ENCODE measurements at regions not wholly inside any gene's neighbourhood (a gene's known extent, or its start where the extent isn't known, plus 50 kb on each side); places are given as distances from the start of the nearest gene placed in this dataset.

DNA sequence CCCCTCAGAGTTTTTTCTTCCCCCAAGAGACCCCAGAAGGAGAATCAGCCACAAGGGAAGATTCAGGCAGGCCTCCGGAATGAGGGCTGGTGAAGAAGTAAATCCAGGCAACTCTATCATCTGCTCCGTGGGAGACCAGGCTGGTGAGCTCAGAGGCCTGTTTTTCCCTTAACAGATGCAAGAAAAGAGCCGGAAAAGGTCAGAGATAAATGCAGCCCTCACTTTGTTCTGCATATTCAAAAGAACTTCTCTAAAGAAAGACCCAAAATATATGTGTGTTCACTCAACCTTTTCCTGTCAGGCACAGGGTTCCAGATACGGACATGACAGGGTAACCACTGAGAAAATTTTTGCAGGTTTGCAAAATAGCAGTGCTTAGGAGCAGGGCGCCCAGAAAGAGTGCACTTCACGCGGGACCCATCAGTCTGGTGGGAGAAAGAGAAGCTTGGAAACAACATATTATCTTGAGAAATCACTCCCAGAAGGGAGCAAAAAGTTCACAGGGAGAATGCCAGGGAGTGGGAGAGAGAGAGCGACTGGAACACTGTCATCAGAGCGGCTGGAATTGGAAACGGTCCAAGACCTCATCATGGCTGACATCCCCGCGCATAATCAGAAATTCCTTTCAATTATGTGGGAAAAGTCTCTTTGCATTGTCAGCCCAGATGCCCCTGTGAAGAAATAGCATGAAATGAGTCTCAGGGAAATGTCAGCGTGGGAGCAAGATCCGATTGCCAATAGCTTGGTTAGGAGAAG lies 244.8 kb upstream of the SLC14A2 start:
- no peak overlapping the region for H3K27ac Mint-ChIP-seq
- ATAC-seq (ENCODE audit: low read depth) (no peak), DNase-seq (no peak)
- H3K4me3 Mint-ChIP-seq = no peak overlapping the region
- H3K9me3 Mint-ChIP-seq = no peaks in the 10 kb centered on the region
- H3K36me3 Mint-ChIP-seq = no peaks in the 10 kb centered on the region
- H3K27me3 Mint-ChIP-seq = peaks cover 4% of the 10 kb centered on the region
- no peaks in the 10 kb centered on the region for H3K4me1 Mint-ChIP-seq
- POLR2A ChIA-PET = no interaction called here

DNA sequence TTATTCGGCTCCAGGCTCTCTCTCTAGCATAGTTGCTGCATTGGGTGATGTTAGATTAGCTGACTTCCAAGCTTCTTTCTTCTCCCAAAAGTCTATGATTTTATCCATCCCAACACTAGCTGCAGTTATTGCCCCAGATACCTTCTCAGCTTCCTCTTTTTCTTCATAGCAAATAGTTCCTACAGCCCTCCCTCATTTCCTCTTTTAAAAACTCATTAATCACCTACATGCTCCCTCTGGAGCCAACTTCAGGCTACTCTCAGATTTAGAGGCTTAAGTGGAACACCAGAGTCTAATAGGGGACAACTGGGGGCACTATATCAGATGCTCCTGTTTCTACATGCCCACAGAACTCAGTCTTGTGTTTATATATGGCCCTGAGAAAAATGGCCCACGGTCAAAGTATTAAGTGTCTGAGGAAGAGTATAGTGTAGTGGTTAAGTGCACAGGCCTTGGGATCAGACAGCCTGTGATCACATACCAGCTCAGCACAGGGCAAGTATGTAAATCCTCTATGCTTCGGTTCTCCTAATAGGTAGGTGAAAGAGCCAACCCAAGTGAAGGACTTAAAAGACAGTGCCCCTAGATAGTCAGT lies 241.9 kb upstream of the SLC14A2 start:
- Mint-ChIP-seq H3K36me3 (no peaks in the 10 kb centered on the region), H3K9me3 (no peaks in the 10 kb centered on the region), H3K4me1 (no peaks in the 10 kb centered on the region), H3K4me3 (no peak overlapping the region), H3K27ac (no peak overlapping the region), H3K27me3 (peaks cover 20% of the 10 kb centered on the region)
- DNase-seq (no peak), ATAC-seq (ENCODE audit: low read depth) (no peak)
- POLR2A ChIA-PET = no interaction called here

DNA sequence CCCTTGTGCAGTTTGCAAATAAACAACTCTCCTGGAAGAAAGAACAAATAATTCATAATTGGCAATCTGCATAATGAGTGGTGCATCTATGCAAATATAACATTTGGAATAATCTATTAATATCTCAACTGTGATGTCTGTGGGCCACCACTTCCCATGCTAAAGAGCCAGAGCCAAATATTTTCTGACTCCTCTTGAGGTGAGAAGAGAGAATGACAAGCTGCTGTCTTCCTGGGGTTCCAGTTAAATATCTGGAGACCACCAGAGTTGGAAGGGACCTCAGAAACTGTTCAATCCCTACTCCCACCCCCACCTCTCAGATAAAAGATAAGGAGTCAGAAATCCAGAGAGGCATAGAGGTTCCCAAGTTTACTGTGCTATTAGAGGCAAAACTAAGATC lies 241.0 kb upstream of the SLC14A2 start:
- POLR2A ChIA-PET = no interaction called here
- Mint-ChIP-seq H3K4me1 (no peaks in the 10 kb centered on the region), H3K9me3 (no peaks in the 10 kb centered on the region), H3K27me3 (peaks cover 22% of the 10 kb centered on the region), H3K36me3 (no peaks in the 10 kb centered on the region), H3K4me3 (no peak overlapping the region), H3K27ac (no peak overlapping the region)
- ATAC-seq (ENCODE audit: low read depth) = no peak
- DNase-seq = no peak

- Mint-ChIP-seq H3K27ac (no peak overlapping the region), H3K4me3 (no peak overlapping the region), H3K9me3 (no peaks in the 10 kb centered on the region), H3K4me1 (no peaks in the 10 kb centered on the region), H3K36me3 (no peaks in the 10 kb centered on the region), H3K27me3 (peaks cover 24% of the 10 kb centered on the region)
- DNase-seq (no peak), ATAC-seq (ENCODE audit: low read depth) (no peak)
- POLR2A ChIA-PET = no interaction called here
These were observed 240.2 kb upstream of the SLC14A2 start for GRCh38 chr18:45374878-45375630.

DNA sequence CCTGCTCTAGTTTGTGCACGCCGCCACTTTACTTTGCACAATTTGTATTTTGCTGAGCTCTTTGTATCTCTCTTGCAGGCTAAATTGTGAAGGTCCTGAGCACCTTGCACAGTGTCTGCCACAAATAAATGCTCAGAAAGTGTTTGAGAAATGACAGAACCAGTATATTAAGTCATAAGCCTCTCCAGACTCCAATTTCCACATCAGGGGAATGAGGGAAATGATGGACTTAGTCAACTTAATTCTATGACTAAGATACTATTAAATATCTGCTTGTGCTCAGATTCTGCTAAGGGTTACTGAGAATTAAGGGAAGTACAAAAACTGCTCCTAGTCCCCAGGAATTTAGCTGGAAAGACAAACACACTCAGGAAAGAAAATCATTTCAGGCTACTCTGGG lies 239.1 kb upstream of the SLC14A2 start:
- H3K27me3 Mint-ChIP-seq = peaks cover 20% of the 10 kb centered on the region
- H3K27ac Mint-ChIP-seq = no peak overlapping the region
- H3K9me3 Mint-ChIP-seq = no peaks in the 10 kb centered on the region
- POLR2A ChIA-PET = no interaction called here
- ATAC-seq (ENCODE audit: low read depth) (no peak), DNase-seq (no peak)
- no peak overlapping the region for H3K4me3 Mint-ChIP-seq
- no peaks in the 10 kb centered on the region for H3K36me3 Mint-ChIP-seq
- H3K4me1 Mint-ChIP-seq = no peaks in the 10 kb centered on the region

- Mint-ChIP-seq H3K4me1 (peaks cover 3% of the 10 kb centered on the region), H3K4me3 (no peak overlapping the region), H3K27ac (no peak overlapping the region), H3K27me3 (peaks cover 22% of the 10 kb centered on the region), H3K9me3 (no peaks in the 10 kb centered on the region), H3K36me3 (no peaks in the 10 kb centered on the region)
- POLR2A ChIA-PET = no interaction called here
- ATAC-seq (ENCODE audit: low read depth) (no peak), DNase-seq (no peak)
These were observed 237.0 kb upstream of the SLC14A2 start for GRCh38 chr18:45378308-45378707.

- H3K9me3 Mint-ChIP-seq = no peaks in the 10 kb centered on the region
- POLR2A ChIA-PET = interaction anchor here (0.5 kb wide), 1 partner anchor 13 kb away, joined by 4 read pairs; no protein-coding TSS in a partner anchor
These were observed 236.3 kb upstream of the SLC14A2 start for GRCh38 chr18:45378933-45379332.

GRCh38 chr18:45379903-45380302 lies 235.4 kb upstream of the SLC14A2 start:
- peaks cover 3% of the 10 kb centered on the region for H3K4me1 Mint-ChIP-seq
- H3K4me3 Mint-ChIP-seq = no peak overlapping the region
- no peaks in the 10 kb centered on the region for H3K36me3 Mint-ChIP-seq
- POLR2A ChIA-PET = no interaction called here
- DNase-seq (no peak), ATAC-seq (ENCODE audit: low read depth) (no peak)
- no peaks in the 10 kb centered on the region for H3K9me3 Mint-ChIP-seq
- H3K27me3 Mint-ChIP-seq = peaks cover 22% of the 10 kb centered on the region
- no peak overlapping the region for H3K27ac Mint-ChIP-seq

More at GRCh38 chr18:45378933-45379332, 236.3 kb upstream of the SLC14A2 start:
- Mint-ChIP-seq H3K27ac (no peak overlapping the region), H3K4me3 (no peak overlapping the region), H3K36me3 (no peaks in the 10 kb centered on the region), H3K27me3 (peaks cover 22% of the 10 kb centered on the region), H3K4me1 (peaks cover 3% of the 10 kb centered on the region)
- DNase-seq = no peak
- ATAC-seq (ENCODE audit: low read depth) = no peak

DNA sequence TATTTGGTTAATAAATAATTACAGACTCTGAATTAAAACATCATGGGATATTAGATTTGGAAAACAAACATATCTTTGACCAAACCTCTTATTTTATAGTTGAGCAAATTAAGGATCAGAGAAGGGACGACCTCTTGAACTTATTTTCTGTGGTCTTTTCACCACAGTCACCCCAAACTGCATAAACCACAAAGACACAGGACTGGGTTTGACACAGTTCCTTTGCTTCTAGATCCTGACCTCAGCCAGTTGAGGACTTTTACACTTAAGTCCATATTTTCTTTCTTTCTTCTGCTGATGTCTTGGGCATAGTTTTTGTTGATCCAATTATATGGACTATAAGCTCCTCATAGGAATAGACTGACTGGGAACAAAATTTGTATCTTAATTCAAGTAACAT lies 234.0 kb upstream of the SLC14A2 start:
- Mint-ChIP-seq H3K4me3 (no peak overlapping the region), H3K27me3 (peaks cover 26% of the 10 kb centered on the region), H3K36me3 (no peaks in the 10 kb centered on the region), H3K9me3 (no peaks in the 10 kb centered on the region), H3K4me1 (peaks cover 3% of the 10 kb centered on the region), H3K27ac (no peak overlapping the region)
- no peak for ATAC-seq (ENCODE audit: low read depth)
- DNase-seq = no peak
- POLR2A ChIA-PET = no interaction called here

DNA sequence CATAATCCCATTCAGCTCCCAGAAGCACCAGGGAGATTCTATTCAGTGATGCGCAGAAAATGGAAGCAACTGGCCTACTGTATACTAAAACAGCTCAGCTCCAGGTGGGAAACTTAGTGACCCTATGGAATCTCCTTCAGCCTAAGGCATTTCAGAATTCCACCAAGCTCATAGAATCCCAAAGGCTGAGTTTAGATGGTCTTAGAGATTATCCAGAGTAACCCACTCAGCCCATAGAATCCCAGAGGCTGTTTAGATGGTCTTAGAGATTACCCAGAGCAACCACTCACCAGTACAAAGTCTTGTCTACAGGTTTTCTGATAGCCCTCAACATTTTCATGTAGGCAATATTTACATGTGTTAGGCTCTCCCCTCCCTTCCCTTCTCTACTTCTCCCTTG lies 232.0 kb upstream of the SLC14A2 start:
- H3K4me1 Mint-ChIP-seq = peaks cover 3% of the 10 kb centered on the region
- H3K27ac Mint-ChIP-seq = no peak overlapping the region
- POLR2A ChIA-PET = no interaction called here
- ATAC-seq (ENCODE audit: low read depth) (no peak), DNase-seq (no peak)
- H3K27me3 Mint-ChIP-seq = peaks cover 12% of the 10 kb centered on the region
- no peaks in the 10 kb centered on the region for H3K36me3 Mint-ChIP-seq
- H3K4me3 Mint-ChIP-seq = no peak overlapping the region
- no peaks in the 10 kb centered on the region for H3K9me3 Mint-ChIP-seq

GRCh38 chr18:45384137-45384961 lies 230.9 kb upstream of the SLC14A2 start:
- peak; percentile 32 for DNase-seq
- Mint-ChIP-seq H3K27ac (no peak overlapping the region), H3K4me1 (peaks cover 3% of the 10 kb centered on the region), H3K4me3 (no peak overlapping the region), H3K9me3 (no peaks in the 10 kb centered on the region), H3K36me3 (no peaks in the 10 kb centered on the region), H3K27me3 (peaks cover 10% of the 10 kb centered on the region)
- ATAC-seq (ENCODE audit: low read depth) = peak; percentile 42
- POLR2A ChIA-PET = no interaction called here

GRCh38 chr18:45384962-45385315 lies 230.3 kb upstream of the SLC14A2 start:
- Mint-ChIP-seq H3K9me3 (no peaks in the 10 kb centered on the region), H3K4me1 (peaks cover 3% of the 10 kb centered on the region), H3K27me3 (peaks cover 11% of the 10 kb centered on the region), H3K36me3 (no peaks in the 10 kb centered on the region), H3K27ac (no peak overlapping the region), H3K4me3 (no peak overlapping the region)
- POLR2A ChIA-PET = no interaction called here
- ATAC-seq (ENCODE audit: low read depth) (no peak), DNase-seq (no peak)

DNA sequence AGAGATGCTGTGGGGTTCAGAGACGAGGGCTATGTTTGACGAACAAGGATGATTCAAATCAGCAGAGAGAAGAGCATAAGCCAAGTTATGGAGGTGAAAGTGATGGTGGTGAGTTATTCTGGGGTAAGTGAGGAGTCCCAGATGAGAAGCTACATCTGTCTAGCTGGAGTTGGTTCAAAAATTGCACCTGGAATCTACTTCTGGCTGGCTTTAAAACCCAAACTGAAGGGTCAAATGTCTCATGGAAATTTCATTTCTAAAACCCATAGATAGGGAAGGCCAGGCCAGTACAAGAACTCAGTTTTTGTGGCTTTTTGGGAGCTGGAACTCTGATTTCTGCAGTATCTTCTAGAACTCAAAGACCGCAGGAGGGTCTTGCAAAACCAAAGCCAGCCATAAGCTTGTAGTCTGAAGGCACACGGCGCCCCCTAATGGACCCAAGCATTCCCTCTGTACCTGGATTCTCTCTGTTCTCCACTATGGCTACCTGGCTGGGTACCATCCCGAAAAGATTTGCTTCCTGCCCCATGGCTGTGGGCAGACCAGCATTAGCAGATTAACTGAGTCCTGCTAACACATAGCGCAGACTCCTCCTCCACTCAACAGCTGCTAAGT lies 229.1 kb upstream of the SLC14A2 start:
- no peak overlapping the region for H3K4me3 Mint-ChIP-seq
- H3K9me3 Mint-ChIP-seq = no peaks in the 10 kb centered on the region
- H3K36me3 Mint-ChIP-seq = no peaks in the 10 kb centered on the region
- peaks cover 3% of the 10 kb centered on the region for H3K4me1 Mint-ChIP-seq
- no peak overlapping the region for H3K27ac Mint-ChIP-seq
- POLR2A ChIA-PET = no interaction called here
- H3K27me3 Mint-ChIP-seq = peaks cover 12% of the 10 kb centered on the region
- ATAC-seq (ENCODE audit: low read depth) = no peak
- DNase-seq = no peak
